GM11168 (cell line): ENCODE measurements at regions not wholly inside any gene's neighbourhood (a gene's known extent, or its start where the extent isn't known, plus 50 kb on each side); places are given as distances from the start of the nearest gene placed in this dataset.
"Not testable (repeated sequence)": the region's sequence is repeated elsewhere in the genome, so short reads cannot be mapped to it uniquely, and the experiment has no call there.

ENCODE experiments used
- in situ Hi-C: fragments of 300-500 bp; cut with MboI; formaldehyde crosslinking; loops from one replicate; pipeline ENCODE4 v1.12.0; 2022; ENCODE audit warnings: low sequenced_read_pairs; ENCODE audit not compliant: unreplicated experiment

DNA sequence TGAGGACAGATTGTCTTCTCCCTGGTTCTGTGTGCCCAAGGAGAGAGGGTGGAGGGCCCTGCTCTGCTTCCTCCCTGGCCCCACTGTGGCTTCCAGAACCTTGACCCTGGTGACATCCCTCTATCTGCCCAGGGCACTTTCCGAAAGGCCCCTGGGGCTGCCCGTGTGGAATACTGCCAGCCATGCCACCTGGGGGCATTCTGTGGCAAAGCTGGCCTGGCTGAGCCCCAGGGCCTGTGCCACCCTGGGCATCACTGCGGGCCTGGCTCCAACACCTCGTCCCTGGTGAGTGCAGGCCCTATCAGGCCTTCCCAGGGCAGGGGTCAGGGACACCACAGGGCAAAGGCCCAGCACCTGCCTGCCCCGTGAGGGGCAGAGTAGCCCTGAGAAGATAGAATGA is 123.7 kb upstream of the MTLN start:
- in situ Hi-C loops, result not testable (repeated sequence)

DNA sequence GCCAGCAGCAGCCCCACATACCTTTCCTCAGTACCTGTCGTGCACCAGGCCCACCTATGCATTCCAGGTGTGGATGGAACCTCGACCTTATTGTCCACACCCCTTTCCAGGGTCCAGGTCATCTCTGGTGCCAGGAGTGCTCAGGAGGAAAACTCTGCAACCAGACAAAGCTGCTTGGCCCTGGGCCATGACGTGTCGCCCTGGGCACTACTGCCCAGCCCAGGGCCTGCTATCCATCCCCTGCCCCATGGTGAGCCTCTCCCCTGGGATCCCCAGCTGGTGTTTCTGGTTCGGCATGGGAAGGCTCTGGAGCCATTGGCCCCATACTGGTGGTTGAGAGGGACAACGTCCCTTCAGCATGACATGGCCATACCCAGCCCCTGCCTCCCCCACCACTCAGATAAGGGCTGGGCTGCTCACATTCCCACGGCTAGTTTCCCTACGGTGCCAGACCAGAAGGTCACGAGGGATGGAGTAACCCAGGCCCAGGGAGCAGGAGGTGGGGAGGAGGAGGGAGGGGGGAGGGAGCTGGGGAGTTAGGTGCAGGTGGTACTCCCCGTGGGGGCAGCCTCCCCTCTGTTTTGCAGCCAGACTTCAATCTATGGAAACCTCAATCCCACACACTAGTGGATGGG is 123.2 kb upstream of the MTLN start:
- in situ Hi-C loops, result not testable (repeated sequence)

- in situ Hi-C loops, result not testable (repeated sequence)
Observed at GRCh38 chr2:110333114-110334095, 121.1 kb upstream of the MTLN start.

GRCh38 chr2:110331625-110332024 is 119.3 kb upstream of the MTLN start:
- in situ Hi-C loops, result not testable (repeated sequence)

GRCh38 chr2:110329760-110330159 is 117.4 kb upstream of the MTLN start:
- in situ Hi-C loops, result loop anchor here (10.0 kb wide), 1 partner anchor 285 kb away; no protein-coding TSS in a partner anchor

GRCh38 chr2:110329158-110329557 is 116.8 kb upstream of the MTLN start:
- in situ Hi-C loops, result loop anchor here (10.0 kb wide), 1 partner anchor 284 kb away; no protein-coding TSS in a partner anchor

- in situ Hi-C loops, result loop anchor here (10.0 kb wide), 1 partner anchor 284 kb away; no protein-coding TSS in a partner anchor
Observed at GRCh38 chr2:110328677-110329076, 116.3 kb upstream of the MTLN start.

DNA sequence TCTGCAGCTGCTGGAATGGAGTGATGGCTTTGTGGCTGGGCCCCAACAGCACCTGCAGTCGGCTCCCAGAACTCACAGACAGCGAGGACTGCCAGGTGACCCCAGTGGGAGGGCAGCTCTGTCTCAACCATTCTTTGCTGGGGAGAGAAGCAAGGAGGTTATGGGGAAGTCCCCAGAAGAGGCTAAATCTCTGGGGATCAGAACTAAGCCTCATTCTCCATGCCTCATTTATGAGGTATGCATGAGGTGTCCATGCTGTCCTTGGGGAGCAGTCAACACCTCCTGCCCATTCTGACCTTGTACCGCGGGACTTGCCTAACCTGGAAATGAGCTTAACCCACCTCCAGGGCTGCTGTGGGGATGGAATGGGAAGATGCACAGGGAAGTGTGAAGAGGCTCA is 111.5 kb upstream of the MTLN start:
- in situ Hi-C loops, result loop anchor here (10.0 kb wide), 1 partner anchor 279 kb away; no protein-coding TSS in a partner anchor

DNA sequence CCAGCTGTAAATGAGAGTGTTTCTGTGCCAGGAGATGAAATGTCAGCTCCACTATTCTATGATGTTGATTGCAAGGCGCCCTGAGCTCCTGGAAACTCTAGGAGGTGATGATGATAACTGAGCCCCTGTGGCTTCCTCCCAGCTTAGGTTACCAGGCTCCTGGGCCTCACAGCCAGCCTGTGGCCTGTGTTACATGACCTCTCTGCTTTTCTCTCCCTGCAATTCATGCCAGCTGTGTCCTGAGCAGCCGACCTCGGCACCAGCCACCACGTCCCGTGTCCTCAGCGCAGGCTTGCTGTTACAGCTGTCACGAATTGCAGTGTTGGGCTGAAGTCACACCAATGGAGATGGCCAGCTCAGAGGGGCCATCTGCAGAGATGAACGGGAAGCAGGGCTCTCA is 110.2 kb upstream of the MTLN start:
- in situ Hi-C loops, result loop anchor here (10.0 kb wide), 1 partner anchor 278 kb away; no protein-coding TSS in a partner anchor

- in situ Hi-C loops, result loop anchor here (10.0 kb wide), 1 partner anchor 276 kb away; no protein-coding TSS in a partner anchor
Observed at GRCh38 chr2:110320834-110321563, 108.7 kb upstream of the MTLN start.

DNA sequence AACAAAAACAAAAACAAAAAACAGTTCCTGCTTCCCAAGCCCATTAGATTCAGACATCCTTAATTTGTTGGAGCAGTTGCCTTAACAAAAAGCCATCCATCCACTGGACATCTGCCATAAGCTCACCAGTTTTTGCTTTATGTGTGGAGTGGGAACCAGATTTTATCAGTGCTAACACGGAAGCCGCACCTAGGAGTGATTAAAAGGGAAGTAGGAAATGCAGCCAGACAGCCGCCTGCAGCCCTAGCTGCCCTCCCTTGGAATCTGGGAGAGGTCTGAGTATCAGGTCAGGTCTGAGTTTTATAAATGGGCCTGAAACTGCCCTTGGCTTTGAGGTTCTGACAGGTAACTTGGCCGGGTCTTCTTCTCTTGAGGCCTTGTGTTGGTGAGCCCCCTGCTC is 106.6 kb upstream of the MTLN start:
- in situ Hi-C loops, result not testable (repeated sequence)

DNA sequence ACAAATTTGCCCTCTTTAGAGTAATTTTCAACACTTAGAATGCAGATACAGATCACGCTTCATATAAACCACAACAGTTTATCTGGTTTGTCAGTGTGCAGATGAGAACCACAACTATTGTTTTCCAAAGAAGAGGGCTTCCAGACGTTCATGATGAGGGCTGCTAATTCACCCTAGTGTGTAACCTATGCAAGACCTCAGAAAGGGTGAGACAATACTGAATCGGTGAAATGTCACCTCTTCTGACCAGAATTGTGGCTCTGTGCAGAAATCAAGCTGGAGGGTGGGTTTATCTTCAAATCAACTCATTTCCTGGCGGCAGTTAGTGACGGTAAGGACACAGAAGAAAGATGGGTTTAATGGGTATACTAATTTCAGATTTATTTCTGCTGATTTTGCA is 105.0 kb upstream of the MTLN start:
- in situ Hi-C loops, result not testable (repeated sequence)

DNA sequence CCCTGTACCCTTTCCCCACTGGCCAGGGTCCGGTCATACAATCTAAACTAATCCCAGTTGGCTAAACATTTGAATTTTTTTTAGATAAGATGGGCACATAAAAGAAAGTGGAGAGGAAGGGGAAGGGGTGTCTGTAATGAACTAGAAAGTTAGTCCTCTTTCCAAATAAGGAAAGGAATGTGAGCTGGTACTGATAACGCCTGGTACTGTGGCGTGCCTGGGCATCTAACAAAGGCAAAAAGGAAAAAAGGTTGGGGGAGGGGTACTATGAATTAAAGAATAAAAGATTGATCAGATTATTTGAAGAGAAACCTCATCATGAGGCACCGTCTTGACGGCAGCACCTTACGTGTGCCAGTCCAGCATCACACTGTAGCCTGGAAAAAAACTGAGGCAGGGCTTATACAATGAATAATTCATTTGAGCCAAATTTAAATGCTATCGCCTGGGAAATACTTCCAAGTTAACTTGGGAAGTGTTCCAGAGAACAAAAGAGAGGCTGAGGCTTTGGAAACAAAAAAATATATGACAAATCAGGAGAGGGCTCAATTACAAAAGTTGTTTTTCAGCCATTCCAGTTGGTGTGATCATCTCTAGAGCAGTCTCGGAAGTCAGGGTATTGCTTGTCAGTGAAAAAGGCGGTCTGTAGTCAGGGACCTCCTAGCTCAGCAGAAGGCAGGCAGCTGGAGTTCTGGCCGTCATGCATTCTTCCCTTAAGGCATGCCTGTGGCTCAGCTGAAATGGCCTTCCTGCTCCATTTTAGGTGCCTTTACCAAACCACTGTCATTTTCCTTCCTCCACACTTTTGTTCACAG is 103.9 kb upstream of the MTLN start:
- in situ Hi-C loops, result not testable (repeated sequence)

- in situ Hi-C loops, result not testable (repeated sequence)
Observed at GRCh38 chr2:110315054-110315820, 102.9 kb upstream of the MTLN start.

- in situ Hi-C loops, result not testable (repeated sequence)
Observed at GRCh38 chr2:110314472-110314871, 102.1 kb upstream of the MTLN start.

DNA sequence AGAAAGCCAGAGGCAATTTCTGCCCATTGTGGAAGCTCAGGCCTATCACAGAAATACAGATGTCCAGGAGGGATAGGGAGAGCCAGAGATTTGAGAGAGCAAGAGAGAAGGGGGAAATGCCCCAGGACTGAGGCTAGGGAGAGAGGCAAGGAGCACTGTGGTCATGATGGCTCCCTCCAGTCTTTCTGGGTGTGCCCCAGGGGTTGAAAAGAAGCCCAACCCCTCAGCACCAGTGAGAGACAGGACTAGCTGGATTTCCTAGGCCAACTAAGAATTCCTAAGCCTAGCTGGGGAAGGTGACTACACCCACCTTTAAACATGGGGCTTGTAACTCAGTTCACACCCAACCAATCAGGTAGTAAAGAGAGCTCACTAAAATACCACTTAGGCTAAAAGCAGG is 100.7 kb upstream of the MTLN start:
- in situ Hi-C loops, result not testable (repeated sequence)

DNA sequence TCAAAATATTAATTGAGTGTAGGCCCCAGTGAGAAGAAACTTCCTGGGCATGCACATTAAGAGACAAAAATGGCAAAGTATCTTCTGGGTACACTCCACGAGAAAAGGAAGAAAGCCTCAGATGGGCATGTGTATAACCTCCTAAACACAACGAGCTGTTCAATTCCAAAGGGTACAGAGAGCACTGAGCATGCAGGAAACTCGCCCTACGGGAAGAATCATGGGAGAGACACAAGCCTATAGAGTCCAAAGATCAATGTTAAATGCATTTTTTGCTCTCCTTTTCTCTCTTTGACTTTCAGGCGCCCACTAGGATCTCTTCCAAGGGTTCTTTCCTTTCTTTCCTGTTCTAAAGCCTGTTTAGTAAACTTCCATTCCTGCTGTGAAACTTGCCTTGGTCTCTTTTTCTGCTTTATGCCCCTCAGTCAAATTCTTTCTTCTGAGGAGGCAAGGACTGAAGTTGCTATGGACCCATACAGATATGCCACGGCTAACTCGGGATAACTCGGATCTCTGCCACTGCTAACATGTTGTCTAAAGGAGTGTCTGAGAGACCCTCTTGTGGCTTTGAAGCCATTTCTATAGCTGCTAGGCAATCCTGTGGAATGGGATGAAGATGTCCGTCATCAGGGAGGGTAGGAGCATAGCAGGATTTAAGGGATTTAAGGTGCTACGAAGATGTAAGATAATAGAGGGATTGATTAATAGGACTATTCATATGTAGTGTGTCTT is 99.5 kb upstream of the MTLN start:
- in situ Hi-C loops, result not testable (repeated sequence)

DNA sequence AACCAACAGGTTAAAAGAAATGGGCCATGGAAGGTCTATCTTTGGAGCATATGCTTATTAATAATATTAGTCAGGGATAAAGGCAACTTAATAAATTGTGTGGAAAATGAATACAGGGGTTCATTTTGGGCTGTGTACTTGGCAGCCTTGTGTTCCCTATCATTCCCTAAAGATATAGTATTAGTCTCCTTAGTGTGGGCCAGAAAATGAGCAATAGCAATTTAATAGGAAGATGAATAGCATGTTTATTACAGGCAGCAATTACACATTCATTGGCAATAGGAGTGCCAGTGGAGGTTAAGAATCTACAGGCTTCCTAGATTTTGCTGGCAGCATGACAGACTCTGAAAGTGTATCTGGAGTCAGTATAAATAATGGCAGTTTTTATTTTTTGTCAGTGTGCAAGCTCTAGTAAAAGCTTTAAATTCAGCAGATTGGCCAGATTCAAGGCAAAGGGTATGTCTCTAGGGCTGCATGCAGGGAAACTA is 98.7 kb upstream of the MTLN start:
- in situ Hi-C loops, result not testable (repeated sequence)
